ENCODE measurements at regions not wholly inside any gene's neighbourhood (a gene's known extent, or its start where the extent isn't known, plus 50 kb on each side); places are given as distances from the start of the nearest gene placed in this dataset.

- no TSS peak for BruUV-seq (replicated peaks)
- Histone ChIP-seq H4K20me1 (replicated peaks; ENCODE audit: control insufficient read depth, extremely low read depth, insufficient read depth, low read length) (no peaks in the 10 kb centered on the region), H3K27me3 (ENCODE audit: control insufficient read depth in 2 of 2, insufficient read depth in 2 of 2, low read length in 2 of 2) (no peaks in the 10 kb centered on the region), H3K27ac (ENCODE audit: insufficient read depth, low read depth, low read length) (no peak overlapping the region), H3K4me2 (ENCODE audit: insufficient read depth, low read length) (no peak overlapping the region), H3K9ac (replicated peaks; ENCODE audit: extremely low read depth, insufficient read depth, low read length) (no peak overlapping the region), H3K9me3 (replicated peaks; ENCODE audit: control insufficient read depth, insufficient read depth, low read length) (no peaks in the 10 kb centered on the region), H2AFZ (ENCODE audit: low read depth, low read length) (no peak overlapping the region), H3K4me3 (replicated peaks in 1 of 3; ENCODE audit: insufficient read depth in 1 of 3, low read depth in 1 of 3, low read length in 3 of 3) (no peak overlapping the region), H3K79me2 (ENCODE audit: control insufficient read depth, insufficient read depth, low read length) (no peaks in the 10 kb centered on the region), H3K4me1 (ENCODE audit: control insufficient read depth, extremely low read depth, insufficient read depth, low read length) (peaks cover 7% of the 10 kb centered on the region), H3K36me3 (ENCODE audit: control insufficient read depth in 2 of 2, extremely low read depth in 1 of 2, insufficient read depth in 2 of 2, low read length in 2 of 2) (no peaks in the 10 kb centered on the region), H3K9me1 (replicated peaks; ENCODE audit: control insufficient read depth, extremely low read depth, insufficient read depth, low read length) (no peaks in the 10 kb centered on the region)
- ChIA-PET CTCF (interaction anchor here (3.0 kb wide), 1 partner anchor 252 kb away, joined by 19 read pairs; no protein-coding TSS in a partner anchor), POLR2A (no interaction called here)
- DNase-seq (ENCODE audit: low read depth, low spot score) (no peak), FAIRE-seq (no peak)
- dilution Hi-C loops (cut with MboI; ENCODE audit: extremely low pct_ligation_motif_present, low sequenced_read_pairs) (no loop called here), intact Hi-C loops (cut with micrococcal nuclease) (no loop called here)
- TF ChIP-seq, protein P1, sequence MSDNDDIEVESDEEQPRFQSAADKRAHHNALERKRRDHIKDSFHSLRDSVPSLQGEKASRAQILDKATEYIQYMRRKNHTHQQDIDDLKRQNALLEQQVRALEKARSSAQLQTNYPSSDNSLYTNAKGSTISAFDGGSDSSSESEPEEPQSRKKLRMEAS (IDR thresholded peaks at IDR 0.05; ENCODE audit: insufficient read depth, insufficient read length), result no peak
- TF ChIP-seq JUN (IDR thresholded peaks at IDR 0.05; ENCODE audit: borderline replicate concordance, insufficient read depth, insufficient read length, low read depth), result no peak
- TF ChIP-seq POLR2AphosphoS5 (IDR thresholded peaks at IDR 0.05; ENCODE audit: insufficient read depth, low read depth, low read length), result no peak
- TF ChIP-seq POLR2A (IDR thresholded peaks at IDR 0.05; ENCODE audit: low read depth, low read length), result no peak
- TF ChIP-seq MYC (IDR thresholded peaks at IDR 0.05; ENCODE audit: low read depth, low read length), result no peak
- TF ChIP-seq FOS (IDR thresholded peaks at IDR 0.05; ENCODE audit: borderline replicate concordance, insufficient read depth, low read length), result no peak
- TF ChIP-seq CTCF (IDR thresholded peaks at IDR 0.05; ENCODE audit: extremely low read depth in 1 of 2, insufficient read depth in 1 of 2, low read depth in 1 of 2, low read length in 2 of 2), result no peak
- no peak for TF ChIP-seq EZH2 (IDR thresholded peaks at IDR 0.05; ENCODE audit: borderline replicate concordance, low read depth, low read length, severe bottlenecking)
- no peak for TF ChIP-seq GATA2 (IDR thresholded peaks at IDR 0.05; ENCODE audit: insufficient read depth, insufficient read length, low read depth, low read length)
Measured at GRCh38 chr10:52561322-52561721, 211.3 kb downstream of the MBL2 start.
